ENCODE measurements at regions not wholly inside any gene's neighbourhood (a gene's known extent, or its start where the extent isn't known, plus 50 kb on each side); places are given as distances from the start of the nearest gene placed in this dataset.

- no peak overlapping the region for H3K4me3 ChIP-seq
- H3K27ac ChIP-seq: no peak overlapping the region
- TF ChIP-seq POLR2A (IDR thresholded peaks at IDR 0.05): no peak
- TF ChIP-seq, protein P1, sequence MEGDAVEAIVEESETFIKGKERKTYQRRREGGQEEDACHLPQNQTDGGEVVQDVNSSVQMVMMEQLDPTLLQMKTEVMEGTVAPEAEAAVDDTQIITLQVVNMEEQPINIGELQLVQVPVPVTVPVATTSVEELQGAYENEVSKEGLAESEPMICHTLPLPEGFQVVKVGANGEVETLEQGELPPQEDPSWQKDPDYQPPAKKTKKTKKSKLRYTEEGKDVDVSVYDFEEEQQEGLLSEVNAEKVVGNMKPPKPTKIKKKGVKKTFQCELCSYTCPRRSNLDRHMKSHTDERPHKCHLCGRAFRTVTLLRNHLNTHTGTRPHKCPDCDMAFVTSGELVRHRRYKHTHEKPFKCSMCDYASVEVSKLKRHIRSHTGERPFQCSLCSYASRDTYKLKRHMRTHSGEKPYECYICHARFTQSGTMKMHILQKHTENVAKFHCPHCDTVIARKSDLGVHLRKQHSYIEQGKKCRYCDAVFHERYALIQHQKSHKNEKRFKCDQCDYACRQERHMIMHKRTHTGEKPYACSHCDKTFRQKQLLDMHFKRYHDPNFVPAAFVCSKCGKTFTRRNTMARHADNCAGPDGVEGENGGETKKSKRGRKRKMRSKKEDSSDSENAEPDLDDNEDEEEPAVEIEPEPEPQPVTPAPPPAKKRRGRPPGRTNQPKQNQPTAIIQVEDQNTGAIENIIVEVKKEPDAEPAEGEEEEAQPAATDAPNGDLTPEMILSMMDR (IDR thresholded peaks at IDR 0.05): no peak
- H3K4me1 ChIP-seq: no peaks in the 10 kb centered on the region
- no peak for DNase-seq
- no peaks in the 10 kb centered on the region for H3K36me3 ChIP-seq
- no peaks in the 10 kb centered on the region for H3K27me3 ChIP-seq
- no peaks in the 10 kb centered on the region for H3K9me3 ChIP-seq
Observed at GRCh38 chr11:92845390-92845789, 124.1 kb upstream of the MTNR1B start.

DNA sequence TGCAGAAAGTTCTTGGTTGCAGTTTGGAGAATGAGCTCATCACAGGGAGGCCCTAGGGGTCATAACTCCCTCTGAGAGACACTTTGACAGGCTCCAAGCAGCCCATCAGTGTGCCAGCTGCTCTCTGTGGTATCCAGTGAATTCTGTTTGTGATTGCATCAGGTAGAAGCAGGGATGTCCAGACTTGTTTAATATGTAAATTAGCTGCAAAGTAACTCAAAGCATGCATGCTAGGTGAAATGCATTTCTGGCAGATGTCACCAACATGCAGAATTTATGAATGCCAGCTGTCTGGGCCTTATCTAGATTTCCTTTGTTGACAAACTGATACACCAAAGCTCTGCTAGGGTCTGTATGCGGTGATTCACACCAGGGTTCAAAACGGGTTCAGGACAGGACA, 123.6 kb upstream of the MTNR1B start:
- Histone ChIP-seq H3K4me3 (no peak overlapping the region), H3K27me3 (no peaks in the 10 kb centered on the region), H3K9me3 (no peaks in the 10 kb centered on the region), H3K27ac (no peak overlapping the region), H3K36me3 (no peaks in the 10 kb centered on the region), H3K4me1 (no peaks in the 10 kb centered on the region)
- TF ChIP-seq, protein P1 (IDR thresholded peaks at IDR 0.05): no peak
- TF ChIP-seq POLR2A (IDR thresholded peaks at IDR 0.05): no peak
- DNase-seq: no peak

- DNase-seq: no peak
Observed at GRCh38 chr11:92846491-92847125, 122.8 kb upstream of the MTNR1B start.

GRCh38 chr11:92848578-92848977, 120.9 kb upstream of the MTNR1B start:
- no peak overlapping the region for H3K4me3 ChIP-seq
- no peaks in the 10 kb centered on the region for H3K9me3 ChIP-seq
- DNase-seq: no peak
- H3K36me3 ChIP-seq: no peaks in the 10 kb centered on the region
- no peaks in the 10 kb centered on the region for H3K27me3 ChIP-seq
- TF ChIP-seq POLR2A (IDR thresholded peaks at IDR 0.05): no peak
- TF ChIP-seq, protein P1 (IDR thresholded peaks at IDR 0.05): no peak
- H3K4me1 ChIP-seq: no peaks in the 10 kb centered on the region
- no peak overlapping the region for H3K27ac ChIP-seq

More at GRCh38 chr11:92846491-92847125, 122.8 kb upstream of the MTNR1B start:
- no peak overlapping the region for H3K27ac ChIP-seq
- H3K36me3 ChIP-seq: no peaks in the 10 kb centered on the region
- no peaks in the 10 kb centered on the region for H3K9me3 ChIP-seq
- H3K4me1 ChIP-seq: no peaks in the 10 kb centered on the region
- no peaks in the 10 kb centered on the region for H3K27me3 ChIP-seq
- TF ChIP-seq POLR2A (IDR thresholded peaks at IDR 0.05): no peak
- TF ChIP-seq, protein P1 (IDR thresholded peaks at IDR 0.05): no peak
- no peak overlapping the region for H3K4me3 ChIP-seq

DNA sequence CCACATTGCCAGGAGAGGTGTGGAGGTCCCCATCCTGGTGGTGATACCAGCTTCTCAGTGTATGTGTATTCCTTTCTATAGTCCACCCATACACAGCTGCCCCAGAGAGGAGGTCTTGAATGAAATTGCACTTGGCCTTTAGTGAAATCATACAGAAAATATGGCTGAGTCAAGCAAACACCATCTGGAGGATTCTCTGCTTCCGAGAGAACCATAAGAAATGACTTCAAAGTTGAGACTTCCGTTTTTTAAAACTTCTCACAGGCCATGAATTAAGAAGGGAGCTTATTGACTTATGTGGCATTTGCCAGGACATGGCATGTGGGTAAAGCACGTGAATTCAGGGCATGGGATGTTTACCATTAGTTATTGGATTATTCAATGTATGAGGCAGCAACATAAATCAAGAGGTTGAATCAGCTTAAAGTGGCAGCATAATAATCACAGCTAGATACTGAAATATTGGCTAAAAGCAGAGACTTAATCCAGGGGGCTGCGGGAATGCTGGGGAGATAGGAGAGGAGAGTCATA, 119.1 kb upstream of the MTNR1B start:
- H3K27ac ChIP-seq: no peak overlapping the region
- TF ChIP-seq, protein P1 (IDR thresholded peaks at IDR 0.05): no peak
- TF ChIP-seq POLR2A (IDR thresholded peaks at IDR 0.05): no peak
- H3K4me1 ChIP-seq: no peaks in the 10 kb centered on the region

More for the DNA sequence above, 119.1 kb upstream of the MTNR1B start:
- Histone ChIP-seq H3K4me3 (no peak overlapping the region), H3K9me3 (no peaks in the 10 kb centered on the region), H3K36me3 (no peaks in the 10 kb centered on the region), H3K27me3 (no peaks in the 10 kb centered on the region)
- no peak for DNase-seq

All from Peyer's patch (tissue), 4 donors.